Activated CD8-positive, alpha-beta T cell treated with anti-CD3 and anti-CD28 coated beads for 36 hours (primary cell): ENCODE measurements at regions not wholly inside any gene's neighbourhood (a gene's known extent, or its start where the extent isn't known, plus 50 kb on each side); places are given as distances from the start of the nearest gene placed in this dataset.
"Not testable (repeated sequence)": the region's sequence is repeated elsewhere in the genome, so short reads cannot be mapped to it uniquely, and the experiment has no call there.

Source experiments
- ATAC-seq: fragments of 200-7000 bp; cut with Tn5 transposase; one replicate; pipeline ENCODE4 v1.10.0; 2021; ENCODE audit warnings: mild to moderate bottlenecking, moderate library complexity
- CTCF ChIA-PET: fragments of 350-600 bp; sonication (Branson Sonifier 250); formaldehyde crosslinking; loops from one replicate; lab custom pipeline; 2021; ENCODE audit warnings: antibody characterized with exemption; lab: Charles Lee
- POLR2A ChIA-PET: fragments of 350-600 bp; sonication (Branson Sonifier 250); formaldehyde crosslinking; loops from one replicate; lab custom pipeline; 2021; ENCODE audit warnings: antibody characterized with exemption; lab: Charles Lee
- DNase-seq: peaks from one replicate; pipeline ENCODE4 v3.0.0-alpha.2; 2020
- H3K27ac Mint-ChIP-seq: one replicate; pipeline ENCODE4 v1.8.0; 2021; ENCODE audit warnings: mild to moderate bottlenecking, mixed read lengths
- H3K27me3 Mint-ChIP-seq: one replicate; pipeline ENCODE4 v1.8.0; 2021; ENCODE audit warnings: mixed read lengths
- H3K36me3 Mint-ChIP-seq: one replicate; pipeline ENCODE4 v1.8.0; 2021; ENCODE audit warnings: low read depth, mixed read lengths
- H3K4me1 Mint-ChIP-seq: one replicate; pipeline ENCODE4 v1.8.0; 2021; ENCODE audit warnings: low read depth, mixed read lengths
- H3K4me3 Mint-ChIP-seq: one replicate; pipeline ENCODE4 v1.8.0; 2021; ENCODE audit warnings: mild to moderate bottlenecking, moderate library complexity, mixed read lengths
- H3K9me3 Mint-ChIP-seq: one replicate; pipeline ENCODE4 v1.8.0; 2021; ENCODE audit warnings: mixed read lengths
- CTCF ChIP-seq: fragments of 200-600 bp; IDR thresholded peaks from one replicate; pipeline ENCODE4 v1.8.0; 2022; ENCODE audit warnings: antibody characterized with exemption, mild to moderate bottlenecking
- intact Hi-C: fragments of 100-400 bp; cut with micrococcal nuclease; formaldehyde crosslinking; loops from one replicate; pipeline ENCODE4 v1.10.0; 2022

DNA sequence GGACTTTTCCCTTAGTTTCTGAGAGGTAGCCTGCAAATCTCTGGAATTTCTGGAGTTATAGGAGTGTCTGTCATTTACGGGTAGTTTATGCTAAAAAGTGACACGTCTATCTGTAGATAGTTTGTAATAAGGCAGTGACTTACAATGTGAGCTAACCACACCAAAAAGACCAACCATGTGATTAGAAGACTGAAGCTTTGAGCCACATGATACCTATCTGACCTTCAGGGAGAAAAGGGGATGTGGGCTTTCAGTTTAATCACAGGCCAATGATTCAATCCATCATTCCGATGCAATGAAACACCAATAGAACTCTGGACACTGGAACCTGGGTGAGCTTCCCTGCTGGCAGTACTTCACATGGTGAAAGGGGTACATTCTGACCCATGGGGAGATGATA is 254.6 kb upstream of the GK2 start:
- no peak for TF ChIP-seq CTCF
- H3K9me3 Mint-ChIP-seq = peaks cover 3% of the 10 kb centered on the region
- H3K27me3 Mint-ChIP-seq = no peaks in the 10 kb centered on the region
- DNase-seq = no peak
- no peak for ATAC-seq
- CTCF ChIA-PET = no interaction called here
- H3K4me1 Mint-ChIP-seq = no peaks in the 10 kb centered on the region
- H3K36me3 Mint-ChIP-seq = no peaks in the 10 kb centered on the region
- no peak overlapping the region for H3K27ac Mint-ChIP-seq
- intact Hi-C loops = no loop called here
- H3K4me3 Mint-ChIP-seq = no peak overlapping the region
- POLR2A ChIA-PET = no interaction called here

- TF ChIP-seq CTCF = no peak
- H3K9me3 Mint-ChIP-seq = peaks cover 5% of the 10 kb centered on the region
- H3K4me1 Mint-ChIP-seq = no peaks in the 10 kb centered on the region
- no peaks in the 10 kb centered on the region for H3K36me3 Mint-ChIP-seq
- H3K27ac Mint-ChIP-seq = no peak overlapping the region
- intact Hi-C loops = no loop called here
- POLR2A ChIA-PET = no interaction called here
- H3K27me3 Mint-ChIP-seq = no peaks in the 10 kb centered on the region
- no peak overlapping the region for H3K4me3 Mint-ChIP-seq
- CTCF ChIA-PET = no interaction called here
- DNase-seq = no peak
- no peak for ATAC-seq
Measured at GRCh38 chr4:79661196-79661595, 253.2 kb upstream of the GK2 start.

GRCh38 chr4:79659308-79659870 is 251.4 kb upstream of the GK2 start:
- DNase-seq, H3K4me3 Mint-ChIP-seq, POLR2A ChIA-PET, H3K9me3 Mint-ChIP-seq, H3K27me3 Mint-ChIP-seq, H3K36me3 Mint-ChIP-seq, intact Hi-C loops, ATAC-seq, CTCF ChIA-PET, H3K4me1 Mint-ChIP-seq, H3K27ac Mint-ChIP-seq: not testable (repeated sequence)

- TF ChIP-seq CTCF = no peak
- Mint-ChIP-seq H3K9me3 (peaks cover 5% of the 10 kb centered on the region), H3K36me3 (no peaks in the 10 kb centered on the region), H3K27me3 (no peaks in the 10 kb centered on the region), H3K27ac (no peak overlapping the region), H3K4me3 (no peak overlapping the region), H3K4me1 (no peaks in the 10 kb centered on the region)
- ChIA-PET CTCF (no interaction called here), POLR2A (interaction anchor here (0.7 kb wide), 1 partner anchor 25 kb away, joined by 3 read pairs; no protein-coding TSS in a partner anchor)
- ATAC-seq (no peak), DNase-seq (no peak)
- intact Hi-C loops = no loop called here
Measured at GRCh38 chr4:79657379-79657778, 249.4 kb upstream of the GK2 start.

- Mint-ChIP-seq H3K27me3 (no peaks in the 10 kb centered on the region), H3K4me1 (peaks cover 5% of the 10 kb centered on the region), H3K9me3 (peaks cover 3% of the 10 kb centered on the region), H3K27ac (no peak overlapping the region), H3K36me3 (no peaks in the 10 kb centered on the region), H3K4me3 (no peak overlapping the region)
- no peak for ATAC-seq
- intact Hi-C loops = no loop called here
- POLR2A ChIA-PET = no interaction called here
- no peak for TF ChIP-seq CTCF
- CTCF ChIA-PET = no interaction called here
- no peak for DNase-seq
Measured at GRCh38 chr4:79653871-79654270, 245.8 kb upstream of the GK2 start.

DNA sequence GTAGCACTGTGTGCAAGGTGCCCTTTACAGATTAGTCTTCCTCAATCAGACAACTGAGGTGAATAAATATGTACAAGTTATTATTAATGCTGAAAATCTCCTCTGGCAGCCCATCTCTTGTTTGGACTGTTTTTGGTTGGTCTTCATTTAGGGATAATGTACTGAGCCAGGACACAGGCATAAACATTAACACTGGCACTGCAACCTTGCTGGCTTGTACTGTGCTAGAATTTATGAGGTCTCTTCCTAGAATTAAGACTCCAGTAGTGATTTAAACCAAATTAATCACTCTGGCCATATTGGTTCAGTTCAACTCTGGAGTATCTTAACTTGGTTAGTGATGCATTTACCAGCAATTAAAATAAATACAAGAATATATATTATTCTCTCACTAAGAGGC is 244.7 kb upstream of the GK2 start:
- H3K36me3 Mint-ChIP-seq = no peaks in the 10 kb centered on the region
- no peak overlapping the region for H3K4me3 Mint-ChIP-seq
- no peak for TF ChIP-seq CTCF
- ChIA-PET CTCF (no interaction called here), POLR2A (no interaction called here)
- no peak for DNase-seq
- H3K4me1 Mint-ChIP-seq = peaks cover 5% of the 10 kb centered on the region
- H3K9me3 Mint-ChIP-seq = peaks cover 3% of the 10 kb centered on the region
- H3K27ac Mint-ChIP-seq = no peak overlapping the region
- intact Hi-C loops = no loop called here
- no peak for ATAC-seq
- no peaks in the 10 kb centered on the region for H3K27me3 Mint-ChIP-seq
